ENCODE measurements at regions not wholly inside any gene's neighbourhood (a gene's known extent, or its start where the extent isn't known, plus 50 kb on each side); places are given as distances from the start of the nearest gene placed in this dataset.

DNA sequence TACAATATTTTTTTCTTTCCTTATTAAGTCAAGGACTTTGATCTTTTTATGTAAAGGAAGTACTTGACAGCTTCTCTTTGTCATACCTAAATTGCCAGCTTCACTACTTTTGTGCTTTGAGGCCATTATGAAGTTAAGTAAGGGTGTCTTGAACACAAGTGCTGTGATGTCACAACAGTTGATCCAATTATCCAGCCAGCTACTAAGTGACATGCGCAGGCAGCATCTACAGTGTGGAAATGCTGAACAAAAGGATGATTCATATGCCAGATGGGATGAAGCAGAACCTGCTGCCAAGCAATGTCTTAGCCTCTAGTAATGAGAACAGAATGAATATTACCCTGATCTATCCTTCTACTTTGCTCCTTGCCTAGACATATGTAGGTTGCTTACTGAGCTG lies 68.3 kb upstream of the TMEM244 start:
- H4K20me1 ChIP-seq (replicated peaks; ENCODE audit: insufficient read depth), result no peaks in the 10 kb centered on the region
- H3K27me3 Mint-ChIP-seq (ENCODE audit: insufficient read depth, low read depth, poor library complexity), result no peaks in the 10 kb centered on the region
- no peak for ATAC-seq
- no peak overlapping the region for H2AFZ ChIP-seq
- no peaks in the 10 kb centered on the region for H3K27me3 ChIP-seq (ENCODE audit: insufficient read depth)
- H3K4me1 Mint-ChIP-seq, result no peaks in the 10 kb centered on the region
- no peak overlapping the region for H3K27ac Mint-ChIP-seq
- no peak overlapping the region for H3K4me3 ChIP-seq
- H3K4me3 Mint-ChIP-seq, result no peak overlapping the region
- H3K4me1 ChIP-seq (ENCODE audit: insufficient read depth), result no peaks in the 10 kb centered on the region
- no peaks in the 10 kb centered on the region for H3F3A ChIP-seq (replicated peaks; ENCODE audit: low read depth)
- no peaks in the 10 kb centered on the region for H3K79me2 ChIP-seq (replicated peaks; ENCODE audit: insufficient read depth)
- H3K9me3 Mint-ChIP-seq, result no peaks in the 10 kb centered on the region
- H3K4me2 ChIP-seq, result no peak overlapping the region
- no peaks in the 10 kb centered on the region for H3K9me2 ChIP-seq (ENCODE audit: insufficient read depth)
- H3K36me3 ChIP-seq (ENCODE audit: insufficient read depth), result no peaks in the 10 kb centered on the region
- no peak overlapping the region for H3K27ac ChIP-seq (ENCODE audit: low read depth)
- H3K36me3 Mint-ChIP-seq (ENCODE audit: low read depth), result no peaks in the 10 kb centered on the region
- DNase-seq (ENCODE audit: low spot score), result no peak
- TF ChIP-seq ZNF114 (CRISPR knock-in tag; IDR thresholded peaks at IDR 0.05) (no peak), STAT1 (IDR thresholded peaks at IDR 0.05; ENCODE audit: unreplicated experiment) (no peak), EZH2phosphoT487 (IDR thresholded peaks at IDR 0.05; ENCODE audit: unreplicated experiment) (no peak), CREB1 (CRISPR knock-in tag; IDR thresholded peaks at IDR 0.05; ENCODE audit: low read depth) (no peak), JUNB (IDR thresholded peaks at IDR 0.05; ENCODE audit: unreplicated experiment) (no peak)

DNA sequence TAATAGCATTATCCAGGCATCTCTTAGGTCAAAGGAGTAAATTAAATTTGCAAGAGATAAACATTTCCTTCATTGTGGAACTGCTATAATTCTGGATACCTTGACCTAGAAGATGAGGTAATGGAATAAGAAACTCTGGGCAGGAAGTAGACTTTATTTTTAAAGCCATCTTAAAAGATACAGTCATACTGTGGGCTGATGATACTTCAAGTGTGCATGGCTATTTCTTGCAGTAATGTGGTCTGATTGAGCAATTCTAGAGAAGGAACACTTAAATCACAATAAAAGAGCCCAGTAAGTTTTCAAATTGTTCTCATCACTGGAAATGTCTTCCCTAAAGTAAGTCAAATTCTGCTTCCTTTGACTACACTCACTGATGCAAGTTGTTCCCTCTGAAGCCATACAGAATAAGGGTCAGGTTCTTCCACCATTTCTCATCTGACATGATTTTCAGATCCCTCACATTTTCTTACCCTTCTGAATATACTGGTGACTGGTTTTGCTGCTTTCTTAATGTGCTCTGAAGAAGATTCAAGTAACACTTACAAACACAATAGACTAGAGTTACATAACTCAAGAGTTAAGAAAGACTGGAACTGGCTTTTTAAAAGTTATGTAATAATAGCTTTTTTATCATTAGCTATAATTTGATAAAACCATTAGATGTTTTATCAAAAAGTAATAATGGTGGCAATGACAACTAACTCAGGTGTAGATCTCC lies 62.6 kb upstream of the TMEM244 start:
- Histone ChIP-seq H3K4me2 (no peak overlapping the region), H3K36me3 (ENCODE audit: insufficient read depth) (no peaks in the 10 kb centered on the region), H3K9me2 (ENCODE audit: insufficient read depth) (0 out of 2 replicates have a peak, but pooled peaks cover 5% of the 10 kb centered on the region), H3K27ac (ENCODE audit: low read depth) (no peak overlapping the region), H4K20me1 (replicated peaks; ENCODE audit: insufficient read depth) (no peaks in the 10 kb centered on the region), H3K4me1 (ENCODE audit: insufficient read depth) (no peaks in the 10 kb centered on the region), H3K4me3 (no peak overlapping the region), H2AFZ (no peak overlapping the region), H3K27me3 (ENCODE audit: insufficient read depth) (no peaks in the 10 kb centered on the region), H3F3A (replicated peaks; ENCODE audit: low read depth) (no peaks in the 10 kb centered on the region), H3K79me2 (replicated peaks; ENCODE audit: insufficient read depth) (no peaks in the 10 kb centered on the region)
- Mint-ChIP-seq H3K9me3 (no peaks in the 10 kb centered on the region), H3K4me3 (no peak overlapping the region), H3K27ac (no peak overlapping the region), H3K27me3 (ENCODE audit: insufficient read depth, low read depth, poor library complexity) (no peaks in the 10 kb centered on the region), H3K4me1 (no peaks in the 10 kb centered on the region; the same call in 2 of the 3 replicates), H3K36me3 (ENCODE audit: low read depth) (no peaks in the 10 kb centered on the region)
- DNase-seq (ENCODE audit: low spot score) (no peak), ATAC-seq (no peak)
- TF ChIP-seq POLR2AphosphoS5 (IDR thresholded peaks at IDR 0.05; ENCODE audit: low read depth), result no peak
- TF ChIP-seq EZH2phosphoT487 (IDR thresholded peaks at IDR 0.05; ENCODE audit: unreplicated experiment), result no peak
- TF ChIP-seq NANOG (IDR thresholded peaks at IDR 0.05; ENCODE audit: borderline replicate concordance), result no peak
- TF ChIP-seq JUNB (IDR thresholded peaks at IDR 0.05; ENCODE audit: unreplicated experiment), result no peak
- TF ChIP-seq, protein P1, sequence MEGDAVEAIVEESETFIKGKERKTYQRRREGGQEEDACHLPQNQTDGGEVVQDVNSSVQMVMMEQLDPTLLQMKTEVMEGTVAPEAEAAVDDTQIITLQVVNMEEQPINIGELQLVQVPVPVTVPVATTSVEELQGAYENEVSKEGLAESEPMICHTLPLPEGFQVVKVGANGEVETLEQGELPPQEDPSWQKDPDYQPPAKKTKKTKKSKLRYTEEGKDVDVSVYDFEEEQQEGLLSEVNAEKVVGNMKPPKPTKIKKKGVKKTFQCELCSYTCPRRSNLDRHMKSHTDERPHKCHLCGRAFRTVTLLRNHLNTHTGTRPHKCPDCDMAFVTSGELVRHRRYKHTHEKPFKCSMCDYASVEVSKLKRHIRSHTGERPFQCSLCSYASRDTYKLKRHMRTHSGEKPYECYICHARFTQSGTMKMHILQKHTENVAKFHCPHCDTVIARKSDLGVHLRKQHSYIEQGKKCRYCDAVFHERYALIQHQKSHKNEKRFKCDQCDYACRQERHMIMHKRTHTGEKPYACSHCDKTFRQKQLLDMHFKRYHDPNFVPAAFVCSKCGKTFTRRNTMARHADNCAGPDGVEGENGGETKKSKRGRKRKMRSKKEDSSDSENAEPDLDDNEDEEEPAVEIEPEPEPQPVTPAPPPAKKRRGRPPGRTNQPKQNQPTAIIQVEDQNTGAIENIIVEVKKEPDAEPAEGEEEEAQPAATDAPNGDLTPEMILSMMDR (conservative IDR thresholded peaks at IDR 0.05; ENCODE audit: low read depth in 2 of 2), result no peak
- TF ChIP-seq, protein P2, sequence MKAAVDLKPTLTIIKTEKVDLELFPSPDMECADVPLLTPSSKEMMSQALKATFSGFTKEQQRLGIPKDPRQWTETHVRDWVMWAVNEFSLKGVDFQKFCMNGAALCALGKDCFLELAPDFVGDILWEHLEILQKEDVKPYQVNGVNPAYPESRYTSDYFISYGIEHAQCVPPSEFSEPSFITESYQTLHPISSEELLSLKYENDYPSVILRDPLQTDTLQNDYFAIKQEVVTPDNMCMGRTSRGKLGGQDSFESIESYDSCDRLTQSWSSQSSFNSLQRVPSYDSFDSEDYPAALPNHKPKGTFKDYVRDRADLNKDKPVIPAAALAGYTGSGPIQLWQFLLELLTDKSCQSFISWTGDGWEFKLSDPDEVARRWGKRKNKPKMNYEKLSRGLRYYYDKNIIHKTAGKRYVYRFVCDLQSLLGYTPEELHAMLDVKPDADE (IDR thresholded peaks at IDR 0.05), result no peak
- TF ChIP-seq STAT1 (IDR thresholded peaks at IDR 0.05; ENCODE audit: unreplicated experiment), result no peak
- TF ChIP-seq ZNF331 (CRISPR knock-in tag; IDR thresholded peaks at IDR 0.05; ENCODE audit: low read depth), result no peak
- TF ChIP-seq, protein P3, sequence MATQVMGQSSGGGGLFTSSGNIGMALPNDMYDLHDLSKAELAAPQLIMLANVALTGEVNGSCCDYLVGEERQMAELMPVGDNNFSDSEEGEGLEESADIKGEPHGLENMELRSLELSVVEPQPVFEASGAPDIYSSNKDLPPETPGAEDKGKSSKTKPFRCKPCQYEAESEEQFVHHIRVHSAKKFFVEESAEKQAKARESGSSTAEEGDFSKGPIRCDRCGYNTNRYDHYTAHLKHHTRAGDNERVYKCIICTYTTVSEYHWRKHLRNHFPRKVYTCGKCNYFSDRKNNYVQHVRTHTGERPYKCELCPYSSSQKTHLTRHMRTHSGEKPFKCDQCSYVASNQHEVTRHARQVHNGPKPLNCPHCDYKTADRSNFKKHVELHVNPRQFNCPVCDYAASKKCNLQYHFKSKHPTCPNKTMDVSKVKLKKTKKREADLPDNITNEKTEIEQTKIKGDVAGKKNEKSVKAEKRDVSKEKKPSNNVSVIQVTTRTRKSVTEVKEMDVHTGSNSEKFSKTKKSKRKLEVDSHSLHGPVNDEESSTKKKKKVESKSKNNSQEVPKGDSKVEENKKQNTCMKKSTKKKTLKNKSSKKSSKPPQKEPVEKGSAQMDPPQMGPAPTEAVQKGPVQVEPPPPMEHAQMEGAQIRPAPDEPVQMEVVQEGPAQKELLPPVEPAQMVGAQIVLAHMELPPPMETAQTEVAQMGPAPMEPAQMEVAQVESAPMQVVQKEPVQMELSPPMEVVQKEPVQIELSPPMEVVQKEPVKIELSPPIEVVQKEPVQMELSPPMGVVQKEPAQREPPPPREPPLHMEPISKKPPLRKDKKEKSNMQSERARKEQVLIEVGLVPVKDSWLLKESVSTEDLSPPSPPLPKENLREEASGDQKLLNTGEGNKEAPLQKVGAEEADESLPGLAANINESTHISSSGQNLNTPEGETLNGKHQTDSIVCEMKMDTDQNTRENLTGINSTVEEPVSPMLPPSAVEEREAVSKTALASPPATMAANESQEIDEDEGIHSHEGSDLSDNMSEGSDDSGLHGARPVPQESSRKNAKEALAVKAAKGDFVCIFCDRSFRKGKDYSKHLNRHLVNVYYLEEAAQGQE (IDR thresholded peaks at IDR 0.05; ENCODE audit: unreplicated experiment), result no peak
- TF ChIP-seq CREB1 (CRISPR knock-in tag; IDR thresholded peaks at IDR 0.05; ENCODE audit: low read depth), result no peak
- TF ChIP-seq ZNF114 (CRISPR knock-in tag; IDR thresholded peaks at IDR 0.05), result no peak
